H9 (cell line): ENCODE measurements at regions not wholly inside any gene's neighbourhood (a gene's known extent, or its start where the extent isn't known, plus 50 kb on each side); places are given as distances from the start of the nearest gene placed in this dataset.

ENCODE experiments used
- DNase-seq: peaks from one replicate; pipeline ENCODE4 v3.0.0-alpha.2; 2017
- H2AFZ ChIP-seq: one replicate; pipeline ENCODE4 v1.6.1; 2013; ENCODE audit warnings: mild to moderate bottlenecking, low read length, control low read depth, moderate library complexity
- H2AK5ac ChIP-seq: 2 replicates; pipeline ENCODE4 v1.6.1; 2013; ENCODE audit warnings: low read length, control low read depth, mixed read lengths; ENCODE audit not compliant: insufficient read length
- H2BK120ac ChIP-seq: one replicate; pipeline ENCODE4 v1.6.1; 2013; ENCODE audit warnings: low read depth, mild to moderate bottlenecking, low read length, control low read depth, inconsistent platforms; ENCODE audit not compliant: poor library complexity, severe bottlenecking
- H2BK12ac ChIP-seq: 2 replicates; pipeline ENCODE4 v1.6.1; 2013; ENCODE audit warnings: low read length, control low read depth, mixed read lengths, low read depth; ENCODE audit not compliant: insufficient read length
- H2BK15ac ChIP-seq: 2 replicates; pipeline ENCODE4 v1.6.1; 2013; ENCODE audit warnings: low read depth, low read length, control low read depth
- H2BK20ac ChIP-seq: one replicate; pipeline ENCODE4 v1.6.1; 2013; ENCODE audit warnings: low read depth, mild to moderate bottlenecking, low read length, control low read depth, inconsistent platforms; ENCODE audit not compliant: poor library complexity, severe bottlenecking
- H2BK5ac ChIP-seq: 2 replicates; pipeline ENCODE4 v1.6.1; 2013; ENCODE audit warnings: low read length, control low read depth, mixed read lengths; ENCODE audit not compliant: insufficient read length
- H3K14ac ChIP-seq: 2 replicates; pipeline ENCODE4 v1.6.1; 2013; ENCODE audit warnings: low read length, control low read depth; ENCODE audit not compliant: insufficient read depth
- H3K18ac ChIP-seq: 2 replicates; pipeline ENCODE4 v1.6.1; 2013; ENCODE audit warnings: low read depth, mild to moderate bottlenecking, mixed read lengths, low read length, control low read depth; ENCODE audit not compliant: insufficient read length
- H3K23ac ChIP-seq: 2 replicates; pipeline ENCODE4 v1.6.1; 2013; ENCODE audit warnings: low read length, control low read depth, mixed read lengths, low read depth; ENCODE audit not compliant: insufficient read length
- H3K23me2 ChIP-seq: 2 replicates; pipeline ENCODE4 v1.6.1; 2013; ENCODE audit warnings: low read depth, mild to moderate bottlenecking, mixed read lengths, low read length, control low read depth; ENCODE audit not compliant: insufficient read length, poor library complexity, severe bottlenecking
- H3K27ac ChIP-seq: 2 replicates; pipeline ENCODE4 v1.5.1; 2013; ENCODE audit warnings: low read length, control low read depth, mixed read lengths, low read depth; ENCODE audit not compliant: insufficient read length
- H3K27me3 ChIP-seq: 2 replicates; pipeline ENCODE4 v1.6.1; 2013; ENCODE audit warnings: low read length, control low read depth, inconsistent platforms; ENCODE audit not compliant: insufficient read depth
- H3K4ac ChIP-seq: 2 replicates; pipeline ENCODE4 v1.6.1; 2013; ENCODE audit warnings: low read depth, mild to moderate bottlenecking, control low read depth, inconsistent platforms, low read length, moderate library complexity
- H3K4me1 ChIP-seq: 2 replicates; pipeline ENCODE4 v1.6.1; 2013; ENCODE audit warnings: low read length, control low read depth, inconsistent platforms; ENCODE audit not compliant: insufficient read depth
- H3K4me2 ChIP-seq: 2 replicates; pipeline ENCODE4 v1.6.1; 2013; ENCODE audit warnings: low read length, control low read depth, mixed read lengths; ENCODE audit not compliant: insufficient read length, insufficient read depth
- H3K56ac ChIP-seq: 2 replicates; pipeline ENCODE4 v1.6.1; 2013; ENCODE audit warnings: low read depth, mild to moderate bottlenecking, mixed read lengths, low read length, control low read depth; ENCODE audit not compliant: insufficient read length
- H3K79me1 ChIP-seq: 2 replicates; pipeline ENCODE4 v1.6.1; 2013; ENCODE audit warnings: low read depth, mild to moderate bottlenecking, moderate library complexity, low read length, control low read depth, inconsistent platforms; ENCODE audit not compliant: insufficient read depth, poor library complexity, severe bottlenecking
- H3K79me2 ChIP-seq: 2 replicates; pipeline ENCODE4 v1.6.1; 2013; ENCODE audit warnings: low read length, control low read depth, inconsistent platforms; ENCODE audit not compliant: insufficient read depth
- H3K9ac ChIP-seq: 2 replicates; pipeline ENCODE4 v1.6.1; 2013; ENCODE audit warnings: low read length, control low read depth, mixed read lengths; ENCODE audit not compliant: insufficient read length; ENCODE audit errors: extremely low read depth
- H3K9me3 ChIP-seq: one replicate; pipeline ENCODE4 v1.6.1; 2013; ENCODE audit warnings: low read depth, low read length, inconsistent platforms; ENCODE audit not compliant: control insufficient read depth
- H3T11ph ChIP-seq: one replicate; pipeline ENCODE4 v1.6.1; 2013; ENCODE audit warnings: mild to moderate bottlenecking, low read length, control low read depth, inconsistent platforms
- H4K20me1 ChIP-seq: one replicate; pipeline ENCODE4 v1.6.1; 2013; ENCODE audit not compliant: control insufficient read depth, insufficient read length, insufficient read depth
- H4K5ac ChIP-seq: 2 replicates; pipeline ENCODE4 v1.6.1; 2013; ENCODE audit warnings: low read depth, mild to moderate bottlenecking, mixed read lengths, low read length, control low read depth; ENCODE audit not compliant: insufficient read length
- H4K8ac ChIP-seq: replicated peaks from 2 replicates; pipeline ENCODE4 v1.6.1; 2013; ENCODE audit warnings: low read length, control low read depth, mixed read lengths, low read depth; ENCODE audit not compliant: insufficient read length
- H4K91ac ChIP-seq: 2 replicates; pipeline ENCODE4 v1.6.1; 2013; ENCODE audit warnings: low read depth, mild to moderate bottlenecking, moderate library complexity, mixed read lengths, low read length, control low read depth; ENCODE audit not compliant: insufficient read length
- H3K27ac Mint-ChIP-seq, 3 experiments: 2 replicates in 2 of 3; 3 replicates in 1 of 3; pipeline ENCODE4 v1.8.0; 2020 to 2021; ENCODE audit warnings: mixed read lengths in 3 of 3, mild to moderate bottlenecking in 1 of 3, moderate library complexity in 1 of 3
- H3K27me3 Mint-ChIP-seq: 2 replicates; pipeline ENCODE4 v1.8.0; 2021; ENCODE audit warnings: low read depth, mild to moderate bottlenecking, moderate library complexity, mixed read lengths
- H3K36me3 Mint-ChIP-seq, 3 experiments: 2 replicates in 2 of 3; 3 replicates in 1 of 3; pipeline ENCODE4 v1.8.0; 2020 to 2021; ENCODE audit warnings: low read depth in 3 of 3, mixed read lengths in 3 of 3; ENCODE audit not compliant: insufficient read depth in 1 of 3
- H3K4me1 Mint-ChIP-seq, 2 experiments: 2 replicates each; pipeline ENCODE4 v1.8.0; 2020; ENCODE audit warnings: mixed read lengths in 2 of 2
- H3K4me3 Mint-ChIP-seq, 2 experiments: 2 replicates in 1 of 2; 3 replicates in 1 of 2; pipeline ENCODE4 v1.8.0; 2020 to 2021; ENCODE audit warnings: mild to moderate bottlenecking in 2 of 2, mixed read lengths in 2 of 2, moderate library complexity in 1 of 2
- H3K9me3 Mint-ChIP-seq, 2 experiments: 2 replicates in 1 of 2; 3 replicates in 1 of 2; pipeline ENCODE4 v1.8.0; 2020; ENCODE audit warnings: mild to moderate bottlenecking in 2 of 2, mixed read lengths in 2 of 2, moderate library complexity in 1 of 2
- CTCF ChIP-seq: fragments of 200-600 bp; sonication (generic); conservative IDR thresholded peaks from 3 replicates; pipeline ENCODE4 v1.8.0; 2021; ENCODE audit warnings: antibody characterized with exemption, mild to moderate bottlenecking
- WGBS: extraction: QIAGEN DNeasy Blood & Tissue Kit; methylation state at CpG from one replicate; pipeline ENCODE4 v1.1.7; 2013; ENCODE audit warnings: missing lambda C conversion rate, low lambda C conversion rate, mixed read lengths; ENCODE audit not compliant: insufficient read length; ENCODE audit errors: extremely low coverage; 5-methylcytosine and 5-hydroxymethylcytosine counted together

DNA sequence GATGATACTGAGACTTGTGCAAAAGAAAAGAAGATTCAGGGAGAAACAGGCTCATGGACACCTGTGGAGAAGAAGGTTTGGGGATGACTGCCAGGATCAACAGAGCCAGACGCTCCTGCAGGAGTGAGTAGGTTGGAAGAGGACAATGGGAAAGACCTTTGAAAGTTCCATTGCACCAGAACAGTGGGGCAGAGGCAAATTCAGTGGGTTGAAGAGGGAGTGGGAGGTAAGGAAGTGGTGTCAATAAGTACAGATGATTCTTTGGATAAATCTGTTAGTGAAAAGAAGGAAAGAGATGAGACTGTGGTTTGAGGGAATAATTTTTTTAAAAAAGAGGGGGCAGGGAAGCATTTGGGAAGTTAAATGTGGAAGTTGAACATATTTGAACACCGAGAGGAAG, 212.8 kb downstream of the SOX9 start:
- Histone ChIP-seq H3K9ac (no peak overlapping the region), H3K4ac (no peak overlapping the region), H2BK15ac (no peak overlapping the region), H3K14ac (no peak overlapping the region), H2BK20ac (no peak overlapping the region), H4K5ac (no peak overlapping the region), H3K56ac (no peak overlapping the region), H2BK5ac (no peak overlapping the region), H3K18ac (no peak overlapping the region), H4K8ac (no peak overlapping the region), H3K79me1 (no peaks in the 10 kb centered on the region), H4K91ac (no peak overlapping the region), H2AFZ (no peak overlapping the region), H3K23ac (no peak overlapping the region), H3K27ac (no peak overlapping the region), H2BK120ac (no peak overlapping the region), H3K79me2 (no peaks in the 10 kb centered on the region), H3K4me1 (0 out of 2 replicates have a peak, but pooled peaks cover 2% of the 10 kb centered on the region), H3K9me3 (no peaks in the 10 kb centered on the region), H2AK5ac (no peak overlapping the region), H3T11ph (no peak overlapping the region), H3K27me3 (no peaks in the 10 kb centered on the region), H3K4me2 (no peak overlapping the region), H4K20me1 (no peaks in the 10 kb centered on the region), H2BK12ac (no peak overlapping the region), H3K23me2 (no peaks in the 10 kb centered on the region)
- H3K4me1 Mint-ChIP-seq, result peaks cover 13 to 14% of the 10 kb centered on the region in 2 experiments
- DNase-seq, result no peak
- H3K4me3 Mint-ChIP-seq, result no peak overlapping the region
- peaks cover 16% of the 10 kb centered on the region for H3K27me3 Mint-ChIP-seq
- no peaks in the 10 kb centered on the region for H3K9me3 Mint-ChIP-seq
- H3K36me3 Mint-ChIP-seq, result no peaks in the 10 kb centered on the region
- no CpG with 5 or more reads among the region's 2 CpGs for WGBS
- TF ChIP-seq CTCF, result no peak
- H3K27ac Mint-ChIP-seq, result no peak overlapping the region
